ENCODE measurements at regions not wholly inside any gene's neighbourhood (a gene's known extent, or its start where the extent isn't known, plus 50 kb on each side); places are given as distances from the start of the nearest gene placed in this dataset.

GRCh38 chr4:186979961-186980745 is 256.5 kb upstream of the FAT1 start:
- no peaks in the 10 kb centered on the region for H4K20me1 ChIP-seq (ENCODE audit: control insufficient read depth, extremely low read depth, insufficient read depth, low read length)
- peak overlapping the region; percentile 35 for H3K4me2 ChIP-seq (ENCODE audit: control insufficient read depth, extremely low read depth, insufficient read depth, low read depth, low read length)
- FAIRE-seq, result no peak
- no peaks in the 10 kb centered on the region for H3K9me1 ChIP-seq (ENCODE audit: control insufficient read depth, extremely low read depth, insufficient read depth, low read length)
- no peaks in the 10 kb centered on the region for H3K79me2 ChIP-seq (ENCODE audit: control insufficient read depth, insufficient read depth, low read length)
- no peak for DNase-seq (ENCODE audit: low read depth, low spot score)
- no peak overlapping the region for H3K4me3 ChIP-seq (ENCODE audit: control insufficient read depth in 2 of 3, extremely low read depth in 1 of 3, insufficient read depth in 2 of 3, low read depth in 1 of 3, low read length in 3 of 3)
- no peak overlapping the region for H2AFZ ChIP-seq (ENCODE audit: control insufficient read depth, low read length)
- no peak overlapping the region for H3K9ac ChIP-seq (ENCODE audit: control insufficient read depth, extremely low read depth, insufficient read depth, low read length)
- TF ChIP-seq EZH2 (IDR thresholded peaks at IDR 0.05; ENCODE audit: low read length) (no peak), CTCF (optimal IDR thresholded peaks at IDR 0.05 in 1 of 3, IDR thresholded peaks at IDR 0.05 in 1 of 3, conservative IDR thresholded peaks at IDR 0.05 in 1 of 3; ENCODE audit: extremely low read depth in 1 of 3, insufficient read depth in 2 of 3, low read length in 3 of 3) (no peak)
- no peaks in the 10 kb centered on the region for H3K4me1 ChIP-seq (ENCODE audit: control insufficient read depth, extremely low read depth, insufficient read depth, low read length)
- no peaks in the 10 kb centered on the region for H3K9me3 ChIP-seq (ENCODE audit: control insufficient read depth, low read depth, low read length)
- no peaks in the 10 kb centered on the region for H3K27me3 ChIP-seq (ENCODE audit: control insufficient read depth, extremely low read depth, insufficient read depth, low read length)
- no peaks in the 10 kb centered on the region for H3K36me3 ChIP-seq (ENCODE audit: control insufficient read depth in 2 of 2, extremely low read depth in 1 of 2, insufficient read depth in 2 of 2, low read length in 2 of 2)
- dilution Hi-C loops (cut with MboI; ENCODE audit: extremely low pct_ligation_motif_present, low sequenced_read_pairs), result no loop called here
- H3K27ac ChIP-seq (ENCODE audit: control insufficient read depth, insufficient read depth, low read length), result no peak overlapping the region

GRCh38 chr4:186981161-186981560 is 257.5 kb upstream of the FAT1 start:
- no peaks in the 10 kb centered on the region for H3K27me3 ChIP-seq (ENCODE audit: control insufficient read depth, extremely low read depth, insufficient read depth, low read length)
- H3K36me3 ChIP-seq (ENCODE audit: control insufficient read depth in 2 of 2, extremely low read depth in 1 of 2, insufficient read depth in 2 of 2, low read length in 2 of 2), result no peaks in the 10 kb centered on the region
- dilution Hi-C loops (cut with MboI; ENCODE audit: extremely low pct_ligation_motif_present, low sequenced_read_pairs), result no loop called here
- H2AFZ ChIP-seq (ENCODE audit: control insufficient read depth, low read length), result no peak overlapping the region
- no peaks in the 10 kb centered on the region for H3K9me3 ChIP-seq (ENCODE audit: control insufficient read depth, low read depth, low read length)
- H3K4me1 ChIP-seq (ENCODE audit: control insufficient read depth, extremely low read depth, insufficient read depth, low read length), result no peaks in the 10 kb centered on the region
- H3K4me2 ChIP-seq (ENCODE audit: control insufficient read depth, extremely low read depth, insufficient read depth, low read depth, low read length), result no peak overlapping the region
- H3K9me1 ChIP-seq (ENCODE audit: control insufficient read depth, extremely low read depth, insufficient read depth, low read length), result no peaks in the 10 kb centered on the region
- TF ChIP-seq CTCF (optimal IDR thresholded peaks at IDR 0.05 in 1 of 3, IDR thresholded peaks at IDR 0.05 in 1 of 3, conservative IDR thresholded peaks at IDR 0.05 in 1 of 3; ENCODE audit: extremely low read depth in 1 of 3, insufficient read depth in 2 of 3, low read length in 3 of 3) (no peak), EZH2 (IDR thresholded peaks at IDR 0.05; ENCODE audit: low read length) (no peak)
- H4K20me1 ChIP-seq (ENCODE audit: control insufficient read depth, extremely low read depth, insufficient read depth, low read length), result no peaks in the 10 kb centered on the region
- H3K4me3 ChIP-seq (ENCODE audit: control insufficient read depth in 2 of 3, extremely low read depth in 1 of 3, insufficient read depth in 2 of 3, low read depth in 1 of 3, low read length in 3 of 3), result no peak overlapping the region
- no peak overlapping the region for H3K9ac ChIP-seq (ENCODE audit: control insufficient read depth, extremely low read depth, insufficient read depth, low read length)
- DNase-seq (ENCODE audit: low read depth, low spot score) (no peak), FAIRE-seq (no peak)
- no peak overlapping the region for H3K27ac ChIP-seq (ENCODE audit: control insufficient read depth, insufficient read depth, low read length)
- H3K79me2 ChIP-seq (ENCODE audit: control insufficient read depth, insufficient read depth, low read length), result no peaks in the 10 kb centered on the region
